Testis (tissue), 2 donors: ENCODE measurements at regions not wholly inside any gene's neighbourhood (a gene's known extent, or its start where the extent isn't known, plus 50 kb on each side); places are given as distances from the start of the nearest gene placed in this dataset.

Source experiments
- DNase-seq: peaks from one replicate; pipeline ENCODE4 v3.0.0-alpha.2; 2019
- H3K27ac ChIP-seq, 2 donors: fragments of 200-600 bp; sonication (generic); one replicate each; pipeline ENCODE4 v1.5.1; 2019
- H3K27me3 ChIP-seq: fragments of 200-600 bp; sonication (generic); one replicate; pipeline ENCODE4 v1.5.1; 2019
- H3K36me3 ChIP-seq: fragments of 200-600 bp; sonication (generic); one replicate; pipeline ENCODE4 v1.5.1; 2017; ENCODE audit warnings: low read depth; ENCODE audit errors: missing control alignments
- H3K4me1 ChIP-seq: fragments of 200-600 bp; sonication (generic); one replicate; pipeline ENCODE4 v1.5.1; 2019
- H3K4me3 ChIP-seq, 2 donors: fragments of 200-600 bp; sonication (generic); one replicate each; pipeline ENCODE4 v1.5.1; 2017 to 2019
- H3K9me3 ChIP-seq: fragments of 200-600 bp; sonication (generic); one replicate; pipeline ENCODE4 v1.5.1; 2017
- CTCF ChIP-seq, 3 experiments: fragments of 450-650 bp in 2 of 3; fragments of 200-600 bp in 1 of 3; sonication (generic) in 1 of 3; IDR thresholded peaks; one replicate each; pipeline ENCODE4 v1.5.1; 2016 to 2019; ENCODE audit warnings: antibody characterized with exemption in 3 of 3, mild to moderate bottlenecking in 2 of 3, moderate library complexity in 1 of 3
- POLR2A ChIP-seq: fragments of 450-650 bp; IDR thresholded peaks from one replicate; pipeline ENCODE4 v1.6.1; 2017; ENCODE audit warnings: antibody characterized with exemption, mild to moderate bottlenecking, moderate library complexity
- WGBS, 2 donors: methylation state at CpG; one replicate each; pipeline ENCODE4 v1.1.5; 2018; 5-methylcytosine and 5-hydroxymethylcytosine counted together
- intact Hi-C: fragments of 100-400 bp; cut with DNase I; formaldehyde crosslinking; loops from one replicate; pipeline ENCODE4 v1.15.1; 2023; ENCODE audit warnings: low total_unique reads

- no peak for DNase-seq
- H3K4me3 ChIP-seq = no peak overlapping the region
- H3K27me3 ChIP-seq = no peaks in the 10 kb centered on the region
- intact Hi-C loops = no loop called here
- no peaks in the 10 kb centered on the region for H3K4me1 ChIP-seq
- H3K36me3 ChIP-seq = no peaks in the 10 kb centered on the region
- no peak for TF ChIP-seq POLR2A
- TF ChIP-seq CTCF (IDR thresholded peaks at IDR 0.05) = no peak
- 85 to 86% methylated on average over 2 of the region's 2 CpGs for WGBS, 2 donors
- H3K9me3 ChIP-seq = no peaks in the 10 kb centered on the region
- no peak overlapping the region for H3K27ac ChIP-seq
Observed at GRCh38 chr6:9612489-9612888, 802.4 kb downstream of the TFAP2A start.

- TF ChIP-seq CTCF (IDR thresholded peaks at IDR 0.05) (no peak), POLR2A (no peak)
- intact Hi-C loops = no loop called here
- Histone ChIP-seq H3K36me3 (no peaks in the 10 kb centered on the region), H3K27me3 (no peaks in the 10 kb centered on the region), H3K27ac (no peak overlapping the region), H3K4me1 (no peaks in the 10 kb centered on the region), H3K4me3 (no peak overlapping the region), H3K9me3 (no peaks in the 10 kb centered on the region)
- 55 to 60% methylated on average over 8 of the region's 8 CpGs for WGBS, 2 donors
- DNase-seq = no peak
Observed at GRCh38 chr6:9610620-9611415, 804.1 kb downstream of the TFAP2A start.

- H3K4me3 ChIP-seq = no peak overlapping the region
- intact Hi-C loops = no loop called here
Observed at GRCh38 chr6:9606435-9607134, 808.3 kb downstream of the TFAP2A start.

GRCh38 chr6:9594746-9595145 lies 820.1 kb downstream of the TFAP2A start:
- TF ChIP-seq CTCF (IDR thresholded peaks at IDR 0.05) (no peak), POLR2A (no peak)
- H3K4me3 ChIP-seq = no peak overlapping the region

More at GRCh38 chr6:9606435-9607134, 808.3 kb downstream of the TFAP2A start:
- DNase-seq = no peak
- Histone ChIP-seq H3K4me1 (no peaks in the 10 kb centered on the region), H3K9me3 (no peaks in the 10 kb centered on the region), H3K27me3 (no peaks in the 10 kb centered on the region), H3K36me3 (no peaks in the 10 kb centered on the region), H3K27ac (no peak overlapping the region)
- 25 to 52% methylated on average over 14 of the region's 14 CpGs for WGBS, 2 donors
- TF ChIP-seq CTCF (IDR thresholded peaks at IDR 0.05) (no peak), POLR2A (no peak)

More at GRCh38 chr6:9594746-9595145, 820.1 kb downstream of the TFAP2A start:
- Histone ChIP-seq H3K27me3 (no peaks in the 10 kb centered on the region), H3K36me3 (no peaks in the 10 kb centered on the region), H3K4me1 (no peaks in the 10 kb centered on the region), H3K9me3 (no peaks in the 10 kb centered on the region), H3K27ac (no peak overlapping the region)
- no peak for DNase-seq
- intact Hi-C loops = no loop called here
- WGBS, 2 donors = 91 to 96% methylated on average over 2 of the region's 2 CpGs
